ENCODE measurements at regions not wholly inside any gene's neighbourhood (a gene's known extent, or its start where the extent isn't known, plus 50 kb on each side); places are given as distances from the start of the nearest gene placed in this dataset.
"Not testable (repeated sequence)": the region's sequence is repeated elsewhere in the genome, so short reads cannot be mapped to it uniquely, and the experiment has no call there.

DNA sequence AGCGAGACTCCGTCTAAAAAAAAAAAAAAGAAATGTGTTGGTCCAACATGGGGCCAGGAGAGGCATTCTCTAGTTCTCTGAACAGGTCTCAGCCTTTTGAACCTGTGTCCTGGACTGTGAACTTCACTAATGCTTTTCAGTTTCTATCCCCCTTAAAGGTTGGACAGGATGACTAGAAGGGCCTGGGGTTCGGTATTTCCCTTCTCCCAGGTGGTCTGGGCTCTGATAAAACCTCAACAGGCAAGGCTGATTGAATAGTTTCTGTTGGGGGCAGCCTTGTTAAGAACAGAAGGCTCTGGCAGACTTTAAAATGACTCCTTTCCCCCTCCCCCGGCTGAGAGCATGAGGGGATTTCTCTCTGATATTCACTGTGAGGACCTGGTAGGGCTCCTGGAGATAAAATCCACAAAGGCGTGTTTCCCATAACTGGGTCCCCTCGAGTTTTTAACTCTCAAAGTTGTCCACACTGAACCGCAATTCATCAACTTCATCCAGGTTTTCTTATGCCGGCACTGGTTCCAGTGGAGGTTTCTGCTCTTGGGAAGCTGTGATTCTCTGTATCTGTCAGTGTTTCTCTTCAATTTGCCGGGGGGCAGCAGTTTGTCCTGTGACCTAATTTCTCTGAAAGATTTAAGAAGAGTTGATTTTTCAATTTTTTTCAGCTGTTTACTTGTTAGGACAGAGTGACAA, 91.3 kb downstream of the METRNL start:
- peaks cover 9 to 12% of the 10 kb centered on the region in 2 donors for H3K4me1 Mint-ChIP-seq
- peaks cover 2 to 7% of the 10 kb centered on the region in 2 donors for H3K36me3 Mint-ChIP-seq
- no peak for ATAC-seq (replicated peaks)
- no peak overlapping the region for H3K4me3 Mint-ChIP-seq
- no peak overlapping the region for H3K27ac Mint-ChIP-seq
- H3K27me3 Mint-ChIP-seq: peaks cover 21 to 26% of the 10 kb centered on the region in 2 donors
- H3K9me3 Mint-ChIP-seq: peaks cover 7 to 10% of the 10 kb centered on the region in 2 donors
- no peak for DNase-seq

DNA sequence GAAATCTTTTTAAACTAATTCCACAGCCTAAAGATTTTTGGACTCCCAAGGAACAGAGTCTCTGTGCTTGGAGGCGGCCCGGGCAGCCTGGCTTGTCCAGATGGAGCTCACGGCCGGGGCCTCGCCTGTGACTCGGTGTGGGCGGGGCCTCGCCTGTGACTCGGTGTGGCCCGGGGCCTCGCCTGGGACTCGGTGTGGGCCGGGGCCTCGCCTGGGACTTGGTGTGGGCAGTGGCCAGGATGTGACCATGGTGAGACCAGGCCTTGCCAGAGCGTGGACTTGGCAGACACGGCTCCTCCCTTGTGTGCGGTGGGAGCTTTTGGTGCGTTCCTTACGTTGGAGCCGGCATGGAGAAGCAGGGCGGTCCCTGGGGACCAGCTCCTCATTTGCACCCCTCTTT, 92.3 kb downstream of the METRNL start:
- DNase-seq (no peak), ATAC-seq (replicated peaks) (no peak)
- peaks cover 21 to 24% of the 10 kb centered on the region in 2 donors for H3K27me3 Mint-ChIP-seq
- H3K36me3 Mint-ChIP-seq: peaks cover 2 to 7% of the 10 kb centered on the region in 2 donors
- no peak overlapping the region for H3K27ac Mint-ChIP-seq
- H3K4me3 Mint-ChIP-seq: no peak overlapping the region
- peaks cover 7 to 10% of the 10 kb centered on the region in 2 donors for H3K9me3 Mint-ChIP-seq
- H3K4me1 Mint-ChIP-seq: peaks cover 12 to 19% of the 10 kb centered on the region in 2 donors

DNA sequence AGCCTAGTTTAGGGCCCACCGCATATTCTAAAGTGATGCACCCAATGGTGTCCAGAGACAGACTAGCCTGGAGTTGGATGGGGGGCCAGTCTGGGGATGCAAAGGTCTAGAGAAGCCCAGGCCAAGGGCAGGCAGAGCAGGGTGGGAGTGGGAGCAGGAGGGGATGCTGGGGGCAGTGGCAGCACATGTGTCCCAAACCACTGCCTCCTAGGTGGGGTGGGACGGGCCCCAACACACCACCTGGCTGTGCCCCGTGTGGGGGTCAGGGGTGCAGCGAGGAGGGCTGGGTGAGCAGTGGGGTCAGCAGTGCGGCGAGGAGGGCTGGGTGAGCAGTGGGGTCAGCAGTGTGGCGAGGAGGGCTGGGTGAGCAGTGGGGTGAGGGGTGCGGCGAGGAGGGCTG, 92.7 kb downstream of the METRNL start:
- not testable (repeated sequence) for ATAC-seq (replicated peaks); H3K27ac Mint-ChIP-seq; H3K4me3 Mint-ChIP-seq; H3K36me3 Mint-ChIP-seq; H3K9me3 Mint-ChIP-seq; DNase-seq
- peaks cover 12 to 19% of the 10 kb centered on the region in 2 donors for H3K4me1 Mint-ChIP-seq
- H3K27me3 Mint-ChIP-seq: peaks cover 16 to 20% of the 10 kb centered on the region in 2 donors

GRCh38 chr17:83172646-83173045, 93.2 kb downstream of the METRNL start:
- H3K36me3 Mint-ChIP-seq; H3K27ac Mint-ChIP-seq; ATAC-seq (replicated peaks); DNase-seq; H3K4me3 Mint-ChIP-seq; H3K9me3 Mint-ChIP-seq: not testable (repeated sequence)
- peaks cover 13 to 18% of the 10 kb centered on the region in 2 donors for H3K27me3 Mint-ChIP-seq
- H3K4me1 Mint-ChIP-seq: peaks cover 12 to 19% of the 10 kb centered on the region in 2 donors

DNA sequence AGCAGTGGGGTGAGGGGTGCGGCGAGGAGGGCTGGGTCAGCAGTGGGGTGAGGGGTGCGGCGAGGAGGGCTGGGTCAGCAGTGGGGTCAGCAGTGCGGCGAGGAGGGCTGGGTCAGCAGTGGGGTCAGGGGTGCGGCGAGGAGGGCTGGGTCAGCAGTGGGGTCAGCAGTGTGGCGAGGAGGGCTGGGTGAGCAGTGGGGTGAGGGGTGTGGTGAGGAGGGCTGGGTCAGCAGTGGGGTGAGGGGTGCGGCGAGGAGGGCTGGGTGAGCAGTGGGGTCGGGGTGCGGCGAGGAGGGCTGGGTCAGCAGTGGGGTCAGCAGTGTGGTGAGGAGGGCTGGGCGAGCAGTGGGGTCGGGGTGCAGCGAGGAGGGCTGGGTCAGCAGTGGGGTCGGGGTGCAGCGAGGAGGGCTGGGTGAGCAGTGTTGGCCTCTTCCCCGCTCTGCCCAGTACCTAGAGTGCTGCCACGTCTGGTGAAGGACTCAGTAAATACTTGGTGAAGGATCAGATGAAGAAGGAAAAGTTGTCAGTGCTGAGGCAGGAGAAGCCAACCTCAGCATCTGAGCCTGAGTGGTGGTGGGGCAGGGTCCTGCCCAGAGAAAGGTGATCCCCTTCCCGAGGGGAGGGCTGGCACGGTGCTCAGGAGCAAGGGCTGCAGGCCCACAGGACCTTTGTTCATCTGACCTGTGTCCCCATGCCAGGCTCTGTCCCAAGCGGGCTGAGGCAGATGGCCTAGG, 93.9 kb downstream of the METRNL start:
- H3K9me3 Mint-ChIP-seq: not testable (repeated sequence)

DNA sequence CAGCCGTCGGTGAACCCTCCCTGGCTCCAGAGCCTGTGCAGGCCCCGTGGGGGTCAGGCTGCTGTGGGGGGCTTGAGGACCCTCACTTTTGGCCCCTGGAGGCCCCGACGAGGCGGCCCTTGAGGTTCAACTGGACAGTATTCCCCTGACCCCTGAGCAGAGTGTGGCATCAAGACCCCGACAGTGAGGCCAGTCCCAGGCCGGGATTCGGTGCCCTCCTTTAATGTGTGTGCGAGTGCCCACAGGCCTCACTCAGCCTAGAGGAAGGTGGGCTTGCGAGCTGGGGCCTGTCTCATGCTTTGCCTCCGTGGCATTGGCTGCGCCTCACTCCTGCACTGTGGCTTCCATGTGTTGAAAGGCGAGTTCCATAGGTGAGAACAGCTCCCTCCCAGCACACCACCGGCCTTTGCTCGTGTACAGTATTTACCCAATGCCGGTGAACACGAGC, 94.5 kb downstream of the METRNL start:
- no peak overlapping the region for H3K4me3 Mint-ChIP-seq
- peaks cover 12 to 19% of the 10 kb centered on the region in 2 donors for H3K4me1 Mint-ChIP-seq
- no peak overlapping the region for H3K27ac Mint-ChIP-seq
- peaks cover 12 to 21% of the 10 kb centered on the region in 2 donors for H3K27me3 Mint-ChIP-seq
- DNase-seq: no peak
- peak in 1 of 2 donors; percentile 3 for ATAC-seq (replicated peaks)
- H3K9me3 Mint-ChIP-seq: peaks cover 0 to 3% of the 10 kb centered on the region in 2 donors
- H3K36me3 Mint-ChIP-seq: no peaks in the 10 kb centered on the region

More for the DNA sequence above, 93.9 kb downstream of the METRNL start:
- ATAC-seq (replicated peaks); H3K4me3 Mint-ChIP-seq; DNase-seq; H3K36me3 Mint-ChIP-seq; H3K27ac Mint-ChIP-seq: not testable (repeated sequence)
- H3K4me1 Mint-ChIP-seq: peaks cover 12 to 19% of the 10 kb centered on the region in 2 donors
- peaks cover 13 to 22% of the 10 kb centered on the region in 2 donors for H3K27me3 Mint-ChIP-seq

DNA sequence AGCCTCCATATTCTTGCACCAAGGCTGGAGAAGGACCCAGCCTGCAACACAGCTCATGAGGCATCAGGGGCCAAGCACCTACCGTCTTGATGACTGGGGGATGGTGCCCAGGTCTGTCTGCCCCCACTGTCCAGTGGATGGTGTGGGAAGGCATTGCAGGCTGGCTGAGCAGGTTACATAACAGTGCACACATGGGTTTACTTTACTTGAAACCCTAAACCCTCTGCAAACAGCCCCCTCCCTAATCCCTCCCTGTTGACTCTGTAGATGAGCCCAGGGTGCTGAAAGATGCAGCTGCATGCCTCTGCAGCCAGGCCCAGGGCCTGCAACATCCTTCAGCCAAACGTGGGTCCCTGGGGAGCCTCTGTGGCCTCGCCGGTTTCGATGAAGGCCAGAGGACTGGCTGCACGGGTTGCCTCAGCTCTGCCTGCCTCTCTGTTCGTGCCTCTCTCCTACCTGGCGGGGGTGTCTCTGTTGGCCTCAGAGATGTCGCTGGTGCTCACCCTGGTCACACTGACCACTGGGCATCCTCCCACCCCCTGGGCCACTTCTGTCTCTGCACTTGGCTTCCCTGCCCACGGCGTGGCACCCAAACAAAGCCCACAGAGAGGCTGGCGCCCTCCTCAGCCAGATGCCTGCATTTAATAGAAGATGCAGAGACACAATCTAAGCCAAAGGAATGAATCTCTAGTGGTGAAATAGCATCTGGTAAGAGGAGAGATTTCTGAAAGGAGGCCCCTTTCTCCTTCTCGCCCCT, 95.1 kb downstream of the METRNL start:
- DNase-seq: no peak
- Mint-ChIP-seq H3K4me1 (peaks cover 12 to 19% of the 10 kb centered on the region in 2 donors), H3K4me3 (peak overlapping the region in 1 of 2 donors; percentile 11), H3K27me3 (peaks cover 6 to 17% of the 10 kb centered on the region in 2 donors), H3K36me3 (no peaks in the 10 kb centered on the region), H3K27ac (no peak overlapping the region), H3K9me3 (no peaks in the 10 kb centered on the region)
- ATAC-seq (replicated peaks): peak; percentile 79 to 82

DNA sequence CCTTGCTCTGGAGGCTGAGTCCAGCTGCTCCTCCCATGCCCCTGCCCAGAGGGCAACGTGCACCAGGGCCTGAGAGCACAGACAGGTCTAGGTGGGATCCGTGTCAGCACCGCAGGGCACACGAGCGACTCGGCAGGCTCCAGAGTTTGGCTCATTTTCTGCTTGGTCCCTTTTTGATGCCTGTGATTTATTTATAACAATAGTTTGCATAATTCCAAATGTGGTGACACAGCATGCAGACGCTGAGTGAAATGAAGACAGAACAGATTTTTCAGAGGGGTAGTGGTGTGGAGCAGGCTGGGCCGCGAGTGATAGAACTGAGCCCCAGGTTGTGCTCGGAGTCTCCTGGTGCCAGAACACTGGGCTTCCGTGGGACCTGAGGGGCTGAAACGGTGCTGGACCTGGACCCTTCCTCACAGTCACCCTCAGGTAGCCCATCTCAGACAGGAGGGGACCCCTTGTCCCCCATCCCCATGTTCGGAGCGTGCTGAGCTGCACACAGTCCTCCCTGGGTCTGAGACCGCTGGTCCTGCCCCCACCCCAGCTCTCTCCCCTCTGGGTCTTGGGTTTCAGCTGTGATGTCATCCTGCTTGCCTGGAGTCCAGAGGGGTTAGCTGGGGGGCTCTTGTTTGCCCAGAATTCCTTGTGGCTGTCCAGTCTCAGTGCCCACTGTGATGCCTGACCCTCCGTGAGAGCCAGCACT, 95.9 kb downstream of the METRNL start:
- H3K27ac Mint-ChIP-seq: no peak overlapping the region
- ATAC-seq (replicated peaks): peak; percentile 64 to 74

GRCh38 chr17:83175822-83176622, 96.6 kb downstream of the METRNL start:
- ATAC-seq (replicated peaks): no peak

More for the DNA sequence above, 95.9 kb downstream of the METRNL start:
- H3K4me1 Mint-ChIP-seq: peaks cover 12 to 19% of the 10 kb centered on the region in 2 donors
- H3K9me3 Mint-ChIP-seq: no peaks in the 10 kb centered on the region
- no peak for DNase-seq
- peaks cover 0 to 15% of the 10 kb centered on the region in 2 donors for H3K27me3 Mint-ChIP-seq
- no peak overlapping the region for H3K4me3 Mint-ChIP-seq
- H3K36me3 Mint-ChIP-seq: no peaks in the 10 kb centered on the region

GRCh38 chr17:83176623-83177583, 97.5 kb downstream of the METRNL start:
- no peak overlapping the region for H3K27ac Mint-ChIP-seq
- peaks cover 0 to 23% of the 10 kb centered on the region in 2 donors for H3K27me3 Mint-ChIP-seq
- H3K9me3 Mint-ChIP-seq: no peaks in the 10 kb centered on the region
- peaks cover 15 to 23% of the 10 kb centered on the region in 2 donors for H3K4me1 Mint-ChIP-seq
- ATAC-seq (replicated peaks): no peak
- no peak for DNase-seq
- no peaks in the 10 kb centered on the region for H3K36me3 Mint-ChIP-seq
- H3K4me3 Mint-ChIP-seq: no peak overlapping the region

More at GRCh38 chr17:83175822-83176622, 96.6 kb downstream of the METRNL start:
- no peaks in the 10 kb centered on the region for H3K9me3 Mint-ChIP-seq
- no peak for DNase-seq
- H3K36me3 Mint-ChIP-seq: no peaks in the 10 kb centered on the region
- no peak overlapping the region for H3K4me3 Mint-ChIP-seq
- H3K27me3 Mint-ChIP-seq: peaks cover 0 to 23% of the 10 kb centered on the region in 2 donors
- H3K27ac Mint-ChIP-seq: no peak overlapping the region
- H3K4me1 Mint-ChIP-seq: peaks cover 13 to 21% of the 10 kb centered on the region in 2 donors

DNA sequence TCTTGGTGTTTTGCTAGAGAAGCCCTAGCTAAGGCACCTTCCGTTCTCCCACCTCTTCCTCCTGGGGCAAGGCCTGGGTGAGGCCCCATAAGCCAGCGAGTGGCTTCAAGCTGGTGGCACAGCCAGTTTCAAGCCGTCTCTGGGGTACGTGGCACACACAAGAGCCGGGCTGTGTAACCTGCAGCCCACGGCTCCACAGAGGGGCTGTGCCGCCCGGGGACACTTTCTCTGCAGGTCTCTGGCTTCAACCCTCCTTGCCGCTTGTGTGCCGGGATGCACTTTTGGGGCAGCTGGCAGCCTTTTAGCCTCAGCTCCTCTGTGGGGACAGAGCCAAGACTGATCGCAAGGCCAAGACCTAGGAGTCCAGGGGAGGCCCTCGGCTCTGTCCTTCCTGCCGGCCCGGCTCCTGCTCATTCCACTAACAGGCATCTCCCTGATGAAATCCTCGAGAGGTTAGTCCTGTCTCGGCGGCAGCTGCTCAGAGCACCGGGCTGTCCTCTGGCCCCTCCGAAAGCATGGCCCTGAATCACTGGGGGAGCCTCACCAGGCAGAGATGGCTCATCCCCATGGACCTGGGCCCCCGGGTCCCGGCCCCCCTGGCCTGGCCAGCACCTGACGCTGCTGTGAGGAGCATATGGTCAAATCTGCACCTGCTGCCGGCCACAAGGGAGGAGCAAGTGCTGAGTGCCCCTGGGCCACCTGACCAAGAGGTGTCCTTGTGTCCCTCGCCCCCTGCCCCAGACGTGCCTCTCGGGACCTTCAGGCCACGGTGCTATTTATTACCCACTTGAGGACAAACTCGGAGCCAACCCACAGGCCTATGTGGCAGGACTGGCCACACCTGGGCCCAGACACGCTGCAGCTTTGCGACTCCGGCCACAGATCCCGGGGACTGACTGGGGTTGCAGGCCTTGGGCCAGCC, 98.5 kb downstream of the METRNL start:
- H3K27ac Mint-ChIP-seq: no peak overlapping the region
- no peaks in the 10 kb centered on the region for H3K36me3 Mint-ChIP-seq
- no peak overlapping the region for H3K4me3 Mint-ChIP-seq
- no peak for ATAC-seq (replicated peaks)
- H3K4me1 Mint-ChIP-seq: peaks cover 15 to 23% of the 10 kb centered on the region in 2 donors
- H3K9me3 Mint-ChIP-seq: no peaks in the 10 kb centered on the region
- DNase-seq: no peak
- H3K27me3 Mint-ChIP-seq: peaks cover 0 to 23% of the 10 kb centered on the region in 2 donors

Measured in stimulated activated naive B cell treated with anti-CD40 and anti-IgM and Interleukin-4, amounts not matched to agents 10 μg/mL and 1 μg/mL and 100 μg/mL, for 72 hours (primary cell).